Spleen (tissue), 7 donors: ENCODE measurements at regions not wholly inside any gene's neighbourhood (a gene's known extent, or its start where the extent isn't known, plus 50 kb on each side); places are given as distances from the start of the nearest gene placed in this dataset.
"Not testable (repeated sequence)": the region's sequence is repeated elsewhere in the genome, so short reads cannot be mapped to it uniquely, and the experiment has no call there.

Experiments
- POLR2A ChIP-seq, 3 donors: fragments of 450-650 bp; IDR thresholded peaks; one replicate each; pipeline ENCODE4 v1.5.1; 2017; ENCODE audit warnings: antibody characterized with exemption in 3 of 3, mild to moderate bottlenecking in 1 of 3
- POLR2AphosphoS5 ChIP-seq, 3 donors: sonication (generic); formaldehyde crosslinking; IDR thresholded peaks; one replicate each; pipeline ENCODE4 v1.5.1; 2017; ENCODE audit warnings: antibody characterized with exemption in 3 of 3
- TF ChIP-seq, protein P1 (sequence below), 11 experiments: fragments of 200-600 bp in 7 of 11; fragments of 450-650 bp in 4 of 11; sonication (generic) in 4 of 11; IDR thresholded peaks in 8 of 11; conservative IDR thresholded peaks in 3 of 11; 1 replicate in 7 of 11; 2 replicates in 4 of 11; pipeline versions ENCODE4 v1.4.0 to v1.8.0; 2016 to 2021; ENCODE audit warnings: antibody characterized with exemption in 11 of 11, inconsistent platforms in 4 of 11, mild to moderate bottlenecking in 1 of 11
- donor health status: DM: no; HTN: no; CAD: no; lungs with moderate emphysema.
- donor health status: DM: no; HTN: no; CAD: no.
- donor health status: DM: no; HTN: no; CAD: no.

DNA sequence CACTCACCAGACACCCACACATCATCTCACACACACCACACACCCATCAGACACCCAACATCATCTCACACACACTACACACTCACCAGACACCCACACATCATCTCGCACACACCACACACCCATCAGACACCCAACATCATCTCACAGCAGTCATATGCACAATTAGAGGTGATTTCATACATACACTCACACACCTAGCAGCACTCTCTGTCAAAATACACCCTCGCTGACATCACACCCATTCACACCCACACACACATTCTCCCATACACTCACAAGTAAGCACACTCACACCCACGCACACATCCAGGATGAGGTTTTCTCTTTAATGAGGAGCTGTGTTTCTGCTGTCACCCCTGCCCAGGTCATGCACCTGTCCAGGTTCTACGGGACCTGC lies 4368.2 kb upstream of the TPTE start:
- TF ChIP-seq, protein P1, sequence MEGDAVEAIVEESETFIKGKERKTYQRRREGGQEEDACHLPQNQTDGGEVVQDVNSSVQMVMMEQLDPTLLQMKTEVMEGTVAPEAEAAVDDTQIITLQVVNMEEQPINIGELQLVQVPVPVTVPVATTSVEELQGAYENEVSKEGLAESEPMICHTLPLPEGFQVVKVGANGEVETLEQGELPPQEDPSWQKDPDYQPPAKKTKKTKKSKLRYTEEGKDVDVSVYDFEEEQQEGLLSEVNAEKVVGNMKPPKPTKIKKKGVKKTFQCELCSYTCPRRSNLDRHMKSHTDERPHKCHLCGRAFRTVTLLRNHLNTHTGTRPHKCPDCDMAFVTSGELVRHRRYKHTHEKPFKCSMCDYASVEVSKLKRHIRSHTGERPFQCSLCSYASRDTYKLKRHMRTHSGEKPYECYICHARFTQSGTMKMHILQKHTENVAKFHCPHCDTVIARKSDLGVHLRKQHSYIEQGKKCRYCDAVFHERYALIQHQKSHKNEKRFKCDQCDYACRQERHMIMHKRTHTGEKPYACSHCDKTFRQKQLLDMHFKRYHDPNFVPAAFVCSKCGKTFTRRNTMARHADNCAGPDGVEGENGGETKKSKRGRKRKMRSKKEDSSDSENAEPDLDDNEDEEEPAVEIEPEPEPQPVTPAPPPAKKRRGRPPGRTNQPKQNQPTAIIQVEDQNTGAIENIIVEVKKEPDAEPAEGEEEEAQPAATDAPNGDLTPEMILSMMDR (IDR thresholded peaks at IDR 0.05 in 8 of 11, conservative IDR thresholded peaks at IDR 0.05 in 3 of 11), result not testable (repeated sequence)
- not testable (repeated sequence) for TF ChIP-seq POLR2AphosphoS5, POLR2A (IDR thresholded peaks at IDR 0.05)
